Suprapubic skin (tissue), 4 donors: ENCODE measurements at regions not wholly inside any gene's neighbourhood (a gene's known extent, or its start where the extent isn't known, plus 50 kb on each side); places are given as distances from the start of the nearest gene placed in this dataset.

ENCODE experiments used
- CTCF ChIP-seq, 2 donors: fragments of 200-600 bp in 1 of 2; fragments of 450-650 bp in 1 of 2; sonication (generic) in 1 of 2; IDR thresholded peaks; one replicate each; pipeline ENCODE4 v1.5.1; 2016 to 2019; ENCODE audit warnings: antibody characterized with exemption in 2 of 2, mild to moderate bottlenecking in 1 of 2, moderate library complexity in 1 of 2
- EP300 ChIP-seq: sonication (generic); formaldehyde crosslinking; IDR thresholded peaks from one replicate; pipeline ENCODE4 v1.6.1; 2017; ENCODE audit warnings: antibody characterized with exemption
- POLR2A ChIP-seq, 2 donors: fragments of 450-650 bp; IDR thresholded peaks; one replicate each; pipeline ENCODE4 v1.6.1; 2017; ENCODE audit warnings: antibody characterized with exemption in 2 of 2, mild to moderate bottlenecking in 2 of 2, moderate library complexity in 2 of 2
- POLR2AphosphoS5 ChIP-seq, 3 donors: sonication (generic); formaldehyde crosslinking; IDR thresholded peaks; one replicate each; pipeline ENCODE4 v1.6.1; 2017; ENCODE audit warnings: antibody characterized with exemption in 3 of 3

GRCh38 chr5:88613051-88613450, 269.9 kb downstream of the MEF2C start:
- no peak for TF ChIP-seq CTCF (IDR thresholded peaks at IDR 0.05)
- no peak for TF ChIP-seq POLR2A (IDR thresholded peaks at IDR 0.05)
- TF ChIP-seq POLR2AphosphoS5 (IDR thresholded peaks at IDR 0.05), result no peak
- TF ChIP-seq EP300, result no peak
